Immature natural killer cell (primary cell): ENCODE measurements at regions not wholly inside any gene's neighbourhood (a gene's known extent, or its start where the extent isn't known, plus 50 kb on each side); places are given as distances from the start of the nearest gene placed in this dataset.

ENCODE experiments used
- DNase-seq, 3 donors: peaks; one replicate each; pipeline ENCODE4 v3.0.0; 2022; ENCODE audit warnings: mixed read lengths in 1 of 3
- H3K27ac Mint-ChIP-seq, 6 donors: one replicate each; pipeline ENCODE4 v1.8.0; 2020; ENCODE audit warnings: mixed read lengths in 6 of 6, mild to moderate bottlenecking in 5 of 6, inconsistent platforms in 4 of 6, moderate library complexity in 3 of 6
- H3K27me3 Mint-ChIP-seq, 3 donors: one replicate each; pipeline ENCODE4 v1.8.0; 2020 to 2021; ENCODE audit warnings: low read depth in 3 of 3, mild to moderate bottlenecking in 3 of 3, mixed read lengths in 3 of 3, moderate library complexity in 3 of 3, inconsistent platforms in 1 of 3
- H3K36me3 Mint-ChIP-seq, 3 donors: one replicate each; pipeline ENCODE4 v1.8.0; 2020; ENCODE audit warnings: mixed read lengths in 3 of 3, inconsistent platforms in 2 of 3, mild to moderate bottlenecking in 2 of 3
- H3K4me1 Mint-ChIP-seq, 2 donors: one replicate each; pipeline ENCODE4 v1.8.0; 2020; ENCODE audit warnings: inconsistent platforms in 2 of 2, mild to moderate bottlenecking in 2 of 2, mixed read lengths in 2 of 2, moderate library complexity in 1 of 2
- H3K4me3 Mint-ChIP-seq, 5 donors: one replicate each; pipeline ENCODE4 v1.8.0; 2020; ENCODE audit warnings: mild to moderate bottlenecking in 5 of 5, mixed read lengths in 5 of 5, inconsistent platforms in 3 of 5, moderate library complexity in 3 of 5
- H3K9me3 Mint-ChIP-seq, 6 donors: one replicate each; pipeline ENCODE4 v1.8.0; 2020; ENCODE audit warnings: mild to moderate bottlenecking in 6 of 6, mixed read lengths in 6 of 6, inconsistent platforms in 4 of 6, moderate library complexity in 3 of 6

DNA sequence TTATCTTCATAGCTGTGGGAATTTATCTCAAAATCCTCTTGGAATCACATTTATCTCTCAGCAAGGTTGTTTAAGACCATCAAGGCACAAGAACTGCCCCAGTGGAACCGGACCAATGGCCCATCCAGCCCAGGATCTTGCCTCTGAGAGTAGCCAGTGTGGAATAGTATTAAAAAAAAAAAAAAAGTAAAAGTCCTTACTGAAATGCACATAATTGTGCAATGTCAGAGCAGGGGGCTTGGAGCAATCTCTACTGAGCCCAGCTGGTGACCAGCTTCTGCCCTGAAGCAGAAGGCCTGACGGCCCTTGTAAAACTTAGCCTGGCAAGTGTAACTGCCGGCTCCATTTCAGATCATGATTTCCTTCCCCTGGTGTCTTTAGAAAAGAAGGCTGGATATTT lies 355.6 kb upstream of the PIK3C3 start:
- Mint-ChIP-seq H3K27me3 (peaks cover 0 to 2% (median 2%) of the 10 kb centered on the region in 3 donors), H3K4me1 (no peaks in the 10 kb centered on the region), H3K9me3 (peaks cover 4 to 31% (median 12%) of the 10 kb centered on the region in 6 donors), H3K4me3 (no peak overlapping the region), H3K36me3 (no peaks in the 10 kb centered on the region), H3K27ac (no peak overlapping the region)
- DNase-seq: no peak

DNA sequence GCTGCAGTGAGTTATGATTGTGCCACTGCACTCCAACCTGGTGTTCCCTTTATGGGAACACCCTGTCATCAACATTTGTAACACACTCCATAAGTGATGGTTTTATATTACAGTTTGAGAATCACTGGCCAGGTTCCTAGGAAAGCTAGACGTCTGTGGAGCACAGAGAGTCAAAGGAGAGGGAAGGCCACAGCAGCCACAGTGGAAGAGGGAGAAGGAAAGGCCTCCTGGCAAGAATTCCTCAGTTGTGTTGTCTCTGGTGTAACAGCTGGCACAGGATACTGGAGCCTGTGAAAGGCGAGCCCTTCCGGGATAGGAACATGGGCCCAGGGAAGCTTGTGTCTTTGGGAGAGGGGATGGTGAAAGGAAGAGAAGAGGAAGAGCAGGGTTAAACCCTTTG lies 360.5 kb upstream of the PIK3C3 start:
- H3K27ac Mint-ChIP-seq: no peak overlapping the region
- H3K9me3 Mint-ChIP-seq: peaks cover 2 to 38% (median 6%) of the 10 kb centered on the region in 6 donors
- no peaks in the 10 kb centered on the region for H3K4me1 Mint-ChIP-seq

DNA sequence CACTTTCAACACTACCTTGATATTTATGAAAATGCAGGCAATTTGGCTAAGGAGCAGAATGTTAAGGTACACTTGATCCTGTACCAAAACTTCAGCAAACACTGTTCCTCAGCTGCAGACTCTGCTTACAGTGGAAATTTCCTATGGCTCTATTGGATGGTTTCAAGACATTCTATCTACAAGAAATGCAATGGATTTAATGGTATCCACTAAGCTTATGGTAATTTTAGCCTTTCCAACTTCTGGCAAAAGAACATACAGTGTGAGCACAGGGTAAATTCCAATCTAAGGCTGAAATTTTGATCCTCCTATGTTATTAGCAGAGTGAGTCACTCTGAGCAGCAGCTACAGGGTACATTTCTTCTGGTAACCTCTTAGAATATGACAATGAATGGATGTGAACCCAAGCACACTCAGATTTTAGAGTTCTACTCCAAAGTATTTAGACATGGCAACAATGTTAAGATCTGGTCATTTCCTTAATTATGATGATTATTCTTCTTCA lies 361.8 kb upstream of the PIK3C3 start:
- DNase-seq: no peak
- no peak overlapping the region for H3K4me3 Mint-ChIP-seq
- H3K27ac Mint-ChIP-seq: no peak overlapping the region
- H3K4me1 Mint-ChIP-seq: no peaks in the 10 kb centered on the region
- peaks cover 0 to 4% (median 2%) of the 10 kb centered on the region in 3 donors for H3K27me3 Mint-ChIP-seq
- H3K9me3 Mint-ChIP-seq: peaks cover 2 to 51% (median 6%) of the 10 kb centered on the region in 6 donors
- H3K36me3 Mint-ChIP-seq: no peaks in the 10 kb centered on the region

More for the DNA sequence above, 360.5 kb upstream of the PIK3C3 start:
- Mint-ChIP-seq H3K27me3 (peaks cover 0 to 2% (median 2%) of the 10 kb centered on the region in 3 donors), H3K36me3 (no peaks in the 10 kb centered on the region), H3K4me3 (no peak overlapping the region)
- no peak for DNase-seq

DNA sequence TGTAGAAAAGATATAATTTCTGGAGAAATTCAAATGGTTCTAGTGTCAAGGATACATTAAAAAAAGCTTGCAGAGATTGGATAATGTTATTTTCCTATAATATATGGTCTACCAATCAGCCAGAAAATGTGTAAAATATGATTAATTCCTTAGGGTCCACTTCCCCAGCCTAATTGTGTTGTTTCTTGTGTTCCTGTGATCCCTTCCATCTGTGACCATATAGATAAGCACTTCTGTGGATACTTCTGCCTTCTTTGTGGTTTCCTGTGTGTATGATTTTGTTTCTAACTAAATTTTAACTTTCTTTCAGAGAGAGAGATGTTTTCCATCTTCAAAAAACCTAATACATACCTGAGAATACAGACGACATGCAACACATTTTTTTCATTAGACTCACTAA lies 367.1 kb upstream of the PIK3C3 start:
- Mint-ChIP-seq H3K27ac (no peak overlapping the region), H3K9me3 (peaks cover 0 to 46% (median 7%) of the 10 kb centered on the region in 6 donors), H3K27me3 (peaks cover 0 to 4% (median 0%) of the 10 kb centered on the region in 3 donors), H3K36me3 (peaks cover 0 to 4% (median 0%) of the 10 kb centered on the region in 3 donors), H3K4me3 (no peak overlapping the region), H3K4me1 (no peaks in the 10 kb centered on the region)
- DNase-seq: no peak

DNA sequence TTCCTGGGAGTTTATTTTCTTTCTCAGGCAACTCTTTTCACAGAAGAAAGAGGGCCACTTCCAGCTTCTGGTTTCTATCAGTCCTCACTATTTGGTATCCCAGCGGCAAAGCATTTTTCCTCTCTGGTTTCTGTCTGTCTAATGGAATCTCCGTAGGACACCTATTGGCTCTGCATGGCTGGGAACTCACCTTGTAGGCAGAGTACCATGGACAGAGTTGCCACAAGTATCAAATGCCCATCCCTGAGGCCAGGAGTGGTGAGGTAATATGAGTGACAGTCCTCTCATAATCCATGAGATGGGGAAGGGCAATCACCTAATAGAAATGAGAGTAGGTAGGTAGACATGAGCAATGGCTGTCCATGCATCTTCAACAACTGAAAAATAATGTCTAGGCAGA lies 369.5 kb upstream of the PIK3C3 start:
- Mint-ChIP-seq H3K27me3 (peaks cover 0 to 4% (median 0%) of the 10 kb centered on the region in 3 donors), H3K4me3 (no peak overlapping the region)
- DNase-seq: no peak

DNA sequence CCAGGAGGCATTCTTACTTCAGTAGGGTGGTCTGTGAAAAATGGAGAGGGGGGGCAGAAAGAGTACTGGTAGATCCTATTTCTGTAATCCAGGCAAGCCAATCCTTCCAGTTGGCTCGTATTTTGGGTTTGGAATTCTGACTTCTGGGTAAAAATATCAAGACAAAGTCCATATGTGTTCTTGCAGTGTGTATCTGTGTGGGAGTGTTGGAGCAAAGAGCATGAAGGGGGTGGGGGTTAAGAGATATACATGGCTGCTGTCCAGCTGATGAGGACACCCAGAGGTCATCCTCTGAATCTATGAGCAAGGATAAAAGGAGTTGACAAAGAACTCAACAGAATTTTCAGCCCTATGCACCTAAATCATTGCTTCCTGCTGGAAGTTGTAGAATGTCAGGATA lies 375.8 kb upstream of the PIK3C3 start:
- H3K27me3 Mint-ChIP-seq: no peaks in the 10 kb centered on the region
- H3K27ac Mint-ChIP-seq: no peak overlapping the region
- no peak for DNase-seq
- no peaks in the 10 kb centered on the region for H3K36me3 Mint-ChIP-seq
- no peaks in the 10 kb centered on the region for H3K4me1 Mint-ChIP-seq
- no peak overlapping the region for H3K4me3 Mint-ChIP-seq
- H3K9me3 Mint-ChIP-seq: peaks cover 3 to 14% (median 7%) of the 10 kb centered on the region in 6 donors

More for the DNA sequence above, 369.5 kb upstream of the PIK3C3 start:
- peaks cover 0 to 38% (median 8%) of the 10 kb centered on the region in 6 donors for H3K9me3 Mint-ChIP-seq
- H3K36me3 Mint-ChIP-seq: peaks cover 0 to 4% (median 0%) of the 10 kb centered on the region in 3 donors
- no peak overlapping the region for H3K27ac Mint-ChIP-seq
- H3K4me1 Mint-ChIP-seq: no peaks in the 10 kb centered on the region

DNA sequence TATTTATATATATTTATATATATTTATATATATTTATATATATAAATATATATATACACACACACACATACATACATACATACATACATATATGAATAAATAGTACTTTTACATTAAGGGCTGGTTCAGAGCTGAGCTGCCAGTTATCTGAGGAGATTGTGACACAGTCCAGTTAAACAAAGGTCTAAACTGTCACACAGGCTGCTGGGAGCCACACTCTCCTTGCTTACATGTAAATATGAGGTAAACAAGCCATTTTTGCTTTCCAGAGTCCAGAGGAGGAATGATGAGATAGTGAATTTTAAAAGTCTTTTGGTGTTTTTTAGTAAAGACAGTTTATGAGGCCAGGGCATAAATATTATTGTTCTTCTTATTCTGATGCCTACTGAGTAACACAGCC lies 377.5 kb upstream of the PIK3C3 start:
- no peaks in the 10 kb centered on the region for H3K36me3 Mint-ChIP-seq
- no peak overlapping the region for H3K27ac Mint-ChIP-seq
- peaks cover 4 to 21% (median 7%) of the 10 kb centered on the region in 6 donors for H3K9me3 Mint-ChIP-seq
- no peaks in the 10 kb centered on the region for H3K27me3 Mint-ChIP-seq
- no peak overlapping the region for H3K4me3 Mint-ChIP-seq
- H3K4me1 Mint-ChIP-seq: no peaks in the 10 kb centered on the region
- DNase-seq: no peak

DNA sequence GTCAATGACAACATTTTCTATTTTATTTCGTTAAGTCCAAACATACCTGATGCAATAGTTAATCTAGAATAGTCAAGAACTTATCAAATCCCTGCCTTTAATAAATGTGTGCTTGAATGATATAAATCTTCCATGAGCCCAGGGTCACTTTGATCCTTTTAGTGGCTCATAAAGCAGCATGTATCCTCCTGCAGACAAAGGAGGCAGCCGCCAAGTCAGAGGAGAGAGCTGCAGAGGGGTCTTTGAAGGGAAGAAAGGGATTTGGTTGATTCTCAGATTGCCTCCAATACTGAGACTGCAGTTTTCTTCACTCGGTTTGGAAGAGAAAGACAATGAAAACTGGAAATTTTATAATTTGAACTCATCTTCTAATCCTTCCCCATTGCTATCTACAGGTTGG lies 378.4 kb upstream of the PIK3C3 start:
- Mint-ChIP-seq H3K4me1 (no peaks in the 10 kb centered on the region), H3K36me3 (no peaks in the 10 kb centered on the region), H3K27ac (no peak overlapping the region), H3K4me3 (no peak overlapping the region), H3K27me3 (no peaks in the 10 kb centered on the region), H3K9me3 (peaks cover 6 to 21% (median 7%) of the 10 kb centered on the region in 6 donors)
- DNase-seq: no peak

DNA sequence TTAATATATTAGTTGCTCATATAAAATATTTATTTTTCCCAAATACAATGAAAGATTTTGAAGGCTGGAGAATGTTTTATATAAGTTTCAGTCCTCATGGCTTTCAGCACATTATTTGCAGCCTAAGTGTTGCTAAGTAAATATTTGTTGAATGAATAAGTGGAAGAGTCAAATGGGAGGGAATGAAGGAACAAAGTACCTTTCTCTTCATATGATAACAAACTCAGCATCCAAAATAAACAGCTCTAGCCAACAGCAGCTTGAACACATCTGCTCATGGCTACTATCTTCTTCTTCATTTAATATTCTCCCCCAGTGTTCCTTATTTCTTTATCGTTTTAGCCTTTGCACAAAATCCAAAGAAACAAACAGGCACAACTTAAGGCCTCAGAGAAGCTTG lies 385.2 kb upstream of the PIK3C3 start:
- Mint-ChIP-seq H3K4me1 (no peaks in the 10 kb centered on the region), H3K27ac (no peak overlapping the region), H3K27me3 (no peaks in the 10 kb centered on the region), H3K9me3 (peaks cover 4 to 26% (median 11%) of the 10 kb centered on the region in 6 donors), H3K4me3 (no peak overlapping the region), H3K36me3 (no peaks in the 10 kb centered on the region)
- no peak for DNase-seq

DNA sequence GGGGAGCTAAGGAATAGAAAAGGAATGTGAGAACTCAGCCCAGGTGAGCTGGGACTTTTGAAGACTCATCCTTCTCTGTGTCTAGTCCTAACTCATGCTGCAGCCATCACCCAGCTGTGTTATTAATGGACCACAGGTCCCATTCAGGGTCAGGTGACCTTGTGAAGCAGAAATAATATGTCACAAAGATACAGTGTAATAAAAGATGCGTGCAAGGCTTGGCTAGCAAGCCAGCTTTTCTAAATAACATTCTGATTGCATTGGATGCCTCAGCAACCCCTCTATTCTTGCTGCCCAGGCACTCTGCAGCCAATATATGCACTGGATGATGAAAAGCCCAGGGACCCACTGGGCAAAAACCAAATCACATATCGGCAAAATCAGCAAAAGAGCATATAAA lies 393.1 kb upstream of the PIK3C3 start:
- no peaks in the 10 kb centered on the region for H3K27me3 Mint-ChIP-seq
- no peak for DNase-seq
- no peaks in the 10 kb centered on the region for H3K36me3 Mint-ChIP-seq
- no peaks in the 10 kb centered on the region for H3K4me1 Mint-ChIP-seq
- H3K27ac Mint-ChIP-seq: no peak overlapping the region
- H3K4me3 Mint-ChIP-seq: no peak overlapping the region
- H3K9me3 Mint-ChIP-seq: peaks cover 0 to 32% (median 10%) of the 10 kb centered on the region in 6 donors

DNA sequence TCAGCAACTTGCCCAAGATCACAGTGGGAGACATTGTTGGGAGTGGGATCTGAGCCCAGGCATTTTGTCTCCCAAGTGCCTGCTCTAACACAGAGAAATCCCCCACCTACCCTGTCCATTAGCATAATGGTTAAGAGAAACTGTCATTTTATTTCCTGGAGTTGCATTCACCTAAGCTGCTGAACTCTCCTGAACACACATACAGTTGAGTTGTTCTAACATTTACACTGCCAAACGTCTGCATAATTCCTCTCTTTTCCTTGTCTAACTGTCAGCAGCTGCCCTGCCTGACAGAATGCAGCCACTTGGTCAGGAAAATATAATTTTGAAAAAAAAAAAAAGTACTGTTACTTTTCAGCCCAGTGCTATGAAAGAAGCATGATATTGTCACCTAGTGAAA lies 396.3 kb upstream of the PIK3C3 start:
- H3K27me3 Mint-ChIP-seq: no peaks in the 10 kb centered on the region
- no peak for DNase-seq
- H3K4me3 Mint-ChIP-seq: no peak overlapping the region
- no peaks in the 10 kb centered on the region for H3K36me3 Mint-ChIP-seq
- H3K9me3 Mint-ChIP-seq: peaks cover 6 to 39% (median 13%) of the 10 kb centered on the region in 6 donors
- no peaks in the 10 kb centered on the region for H3K4me1 Mint-ChIP-seq
- H3K27ac Mint-ChIP-seq: no peak overlapping the region

DNA sequence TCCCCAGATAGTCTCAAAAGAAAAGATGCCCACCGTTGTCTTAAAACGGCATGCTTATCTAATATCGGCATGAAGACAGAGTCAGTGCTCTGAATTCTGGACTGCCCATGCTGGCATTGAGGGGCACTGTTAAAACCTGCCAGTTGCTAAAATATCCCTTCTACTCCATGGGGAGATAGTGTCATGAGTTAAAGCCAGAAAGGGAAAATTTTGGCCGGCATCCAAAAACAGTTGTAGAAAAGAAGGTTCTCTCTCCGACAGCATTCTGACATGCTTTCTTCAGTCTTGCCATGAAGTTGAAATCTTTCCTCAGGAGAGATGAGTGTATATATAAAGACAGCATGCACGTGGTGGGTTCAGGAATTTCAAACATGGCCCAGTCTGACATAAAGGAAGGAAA lies 401.3 kb upstream of the PIK3C3 start:
- Mint-ChIP-seq H3K27ac (no peak overlapping the region), H3K27me3 (no peaks in the 10 kb centered on the region), H3K36me3 (no peaks in the 10 kb centered on the region), H3K4me3 (no peak overlapping the region), H3K9me3 (peaks cover 3 to 34% (median 12%) of the 10 kb centered on the region in 6 donors), H3K4me1 (no peaks in the 10 kb centered on the region)
- DNase-seq: no peak

DNA sequence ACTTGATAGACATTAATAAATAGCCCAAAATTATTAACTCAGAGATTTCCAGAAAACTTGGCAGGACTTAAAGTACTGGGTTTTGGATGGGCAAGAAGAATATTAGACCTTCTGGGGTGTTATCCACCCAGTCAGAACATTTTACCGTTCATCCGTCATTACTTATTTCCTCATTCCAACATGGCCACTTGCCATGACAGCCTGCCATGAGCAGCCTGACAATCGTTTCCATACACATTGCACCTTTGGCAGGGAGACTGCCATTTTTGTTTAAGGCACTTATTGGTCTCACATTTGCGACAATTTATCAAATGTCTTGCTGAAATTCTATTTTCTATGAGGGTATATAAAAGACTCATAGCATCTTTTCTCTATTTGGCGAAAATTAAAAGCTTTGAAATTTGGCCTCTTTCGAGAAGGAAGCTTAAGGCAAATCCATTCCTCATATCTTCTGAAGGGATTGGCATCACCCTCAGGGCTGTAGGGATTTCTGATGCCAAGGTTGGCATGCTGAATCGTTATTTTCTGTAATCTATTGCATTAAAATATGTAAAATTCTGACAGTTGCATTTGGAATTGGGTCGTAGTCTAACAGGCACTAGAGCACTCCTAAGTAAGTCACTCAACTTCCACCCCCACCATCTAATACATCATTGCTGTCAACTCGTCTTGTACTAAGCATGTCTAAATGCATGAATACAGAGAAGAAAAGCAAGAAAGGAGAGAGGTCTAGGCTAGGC lies 406.3 kb upstream of the PIK3C3 start:
- Mint-ChIP-seq H3K27ac (no peak overlapping the region), H3K4me1 (no peaks in the 10 kb centered on the region), H3K36me3 (no peaks in the 10 kb centered on the region), H3K4me3 (no peak overlapping the region), H3K9me3 (peaks cover 0 to 20% (median 7%) of the 10 kb centered on the region in 6 donors), H3K27me3 (no peaks in the 10 kb centered on the region)
- DNase-seq: no peak

DNA sequence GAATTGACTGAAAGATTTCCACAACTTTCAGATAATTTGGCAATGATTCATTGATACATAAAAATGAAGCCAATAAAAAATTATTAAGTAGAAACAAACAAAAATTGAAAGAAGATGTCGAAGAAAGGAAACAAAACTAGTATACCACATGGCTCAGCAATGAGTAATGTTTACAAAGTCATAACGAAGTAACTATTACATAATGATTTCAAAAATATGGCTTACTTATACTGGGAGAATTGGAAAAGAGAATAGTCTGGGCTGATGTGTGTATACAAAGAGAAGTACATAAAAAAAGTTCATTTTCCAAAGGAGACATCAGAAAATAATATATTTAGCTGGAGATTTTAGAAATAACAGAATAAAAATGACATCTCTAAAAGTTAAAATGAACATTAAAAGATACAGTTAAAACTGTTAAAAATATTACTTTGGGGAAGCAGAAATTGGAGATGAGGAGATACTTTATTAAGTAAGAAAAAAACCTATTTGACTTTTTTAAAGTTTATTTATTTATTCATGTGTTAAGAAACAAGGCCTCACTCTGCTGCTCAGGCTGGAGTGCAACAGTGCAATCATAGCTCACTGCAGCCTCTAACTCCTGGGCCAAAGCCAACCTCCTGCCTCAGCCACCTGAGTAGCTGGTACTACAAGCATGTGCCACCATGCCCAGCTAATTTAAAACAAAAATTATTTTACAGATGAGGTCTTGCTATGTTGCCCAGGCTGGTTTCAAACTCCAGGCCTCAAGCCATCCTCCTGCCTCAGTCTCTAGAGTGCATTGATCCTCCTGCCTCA lies 409.7 kb upstream of the PIK3C3 start:
- no peaks in the 10 kb centered on the region for H3K27me3 Mint-ChIP-seq
- peaks cover 3 to 25% (median 5%) of the 10 kb centered on the region in 6 donors for H3K9me3 Mint-ChIP-seq
- no peaks in the 10 kb centered on the region for H3K36me3 Mint-ChIP-seq
- H3K27ac Mint-ChIP-seq: no peak overlapping the region
- H3K4me3 Mint-ChIP-seq: no peak overlapping the region
- DNase-seq: no peak
- no peaks in the 10 kb centered on the region for H3K4me1 Mint-ChIP-seq
